Mesenchymal stem cell (in vitro differentiated cells and primary cell): ENCODE measurements at regions not wholly inside any gene's neighbourhood (a gene's known extent, or its start where the extent isn't known, plus 50 kb on each side); places are given as distances from the start of the nearest gene placed in this dataset.
"Not testable (repeated sequence)": the region's sequence is repeated elsewhere in the genome, so short reads cannot be mapped to it uniquely, and the experiment has no call there.

ENCODE experiments used
- DNase-seq: peaks from one replicate; pipeline ENCODE4 v3.0.0-alpha.2; 2013
- H2AFZ ChIP-seq: one replicate; pipeline ENCODE4 v1.6.1; 2013; ENCODE audit warnings: low read depth, mild to moderate bottlenecking, control low read depth, inconsistent platforms, low read length, moderate library complexity
- H2AK5ac ChIP-seq: 2 replicates; pipeline ENCODE4 v1.6.1; 2013; ENCODE audit warnings: low read length, moderate library complexity, mild to moderate bottlenecking, inconsistent platforms; ENCODE audit not compliant: severe bottlenecking
- H2BK120ac ChIP-seq: one replicate; pipeline ENCODE4 v1.6.1; 2013; ENCODE audit warnings: low read depth, mild to moderate bottlenecking, inconsistent platforms, low read length, moderate library complexity
- H2BK12ac ChIP-seq, 2 experiments: one replicate each; pipeline ENCODE4 v1.6.1; 2013; ENCODE audit warnings: inconsistent platforms in 2 of 2, low read length in 2 of 2, mild to moderate bottlenecking in 2 of 2, moderate library complexity in 2 of 2, control low read depth in 1 of 2
- H2BK15ac ChIP-seq: one replicate; pipeline ENCODE4 v1.6.1; 2013; ENCODE audit warnings: mild to moderate bottlenecking, low read depth, inconsistent platforms; ENCODE audit not compliant: poor library complexity, severe bottlenecking
- H2BK5ac ChIP-seq: 2 replicates; pipeline ENCODE4 v1.6.1; 2013; ENCODE audit warnings: low read depth, mild to moderate bottlenecking, low read length, control low read depth, inconsistent platforms; ENCODE audit not compliant: poor library complexity, severe bottlenecking
- H3K14ac ChIP-seq, 2 experiments: one replicate each; pipeline ENCODE4 v1.6.1; 2013; ENCODE audit warnings: inconsistent platforms in 2 of 2, low read length in 2 of 2, control low read depth in 1 of 2, mild to moderate bottlenecking in 1 of 2, moderate library complexity in 1 of 2
- H3K18ac ChIP-seq, 2 experiments: one replicate each; pipeline ENCODE4 v1.6.1; 2013; ENCODE audit warnings: inconsistent platforms in 2 of 2, low read length in 2 of 2, control low read depth in 1 of 2, low read depth in 1 of 2, mild to moderate bottlenecking in 1 of 2
- H3K23ac ChIP-seq, 2 experiments: one replicate each; pipeline ENCODE4 v1.6.1; 2013; ENCODE audit warnings: inconsistent platforms in 2 of 2, low read length in 2 of 2, mild to moderate bottlenecking in 2 of 2, moderate library complexity in 2 of 2, control low read depth in 1 of 2
- H3K27ac ChIP-seq: 2 replicates; pipeline ENCODE4 v1.5.1; 2013; ENCODE audit warnings: mild to moderate bottlenecking, moderate library complexity, low read length, control low read depth, inconsistent platforms; ENCODE audit not compliant: poor library complexity, severe bottlenecking
- H3K27me3 ChIP-seq, 2 experiments: 2 replicates each; pipeline versions ENCODE4 v1.6.1 to v1.7.0; 2013; ENCODE audit warnings: low read length in 2 of 2, mild to moderate bottlenecking in 2 of 2, moderate library complexity in 2 of 2, control low read depth in 1 of 2, inconsistent platforms in 1 of 2; ENCODE audit not compliant: control insufficient read depth in 1 of 2, insufficient read depth in 1 of 2
- H3K36me3 ChIP-seq, 2 experiments: 2 replicates each; pipeline versions ENCODE4 v1.6.1 to v1.7.0; 2013; ENCODE audit warnings: low read length in 2 of 2, control low read depth in 1 of 2, inconsistent platforms in 1 of 2, low read depth in 1 of 2, mild to moderate bottlenecking in 1 of 2; ENCODE audit not compliant: insufficient read depth in 2 of 2, control insufficient read depth in 1 of 2
- H3K4ac ChIP-seq, 2 experiments: one replicate each; pipeline ENCODE4 v1.6.1; 2013; ENCODE audit warnings: inconsistent platforms in 2 of 2, low read length in 2 of 2, mild to moderate bottlenecking in 2 of 2, moderate library complexity in 2 of 2, control low read depth in 1 of 2, low read depth in 1 of 2
- H3K4me1 ChIP-seq: 2 replicates; pipeline ENCODE4 v1.6.1; 2013; ENCODE audit warnings: low read depth, low read length, control low read depth; ENCODE audit not compliant: control insufficient read depth, insufficient read depth
- H3K4me2 ChIP-seq: 2 replicates; pipeline ENCODE4 v1.6.1; 2013; ENCODE audit warnings: low read length, mild to moderate bottlenecking, inconsistent platforms; ENCODE audit not compliant: poor library complexity, severe bottlenecking
- H3K4me3 ChIP-seq, 2 experiments: 2 replicates each; pipeline versions ENCODE4 v1.5.1 to v1.7.0; 2013; ENCODE audit warnings: low read length in 2 of 2, mild to moderate bottlenecking in 2 of 2, control low read depth in 1 of 2, low read depth in 1 of 2; ENCODE audit not compliant: insufficient read depth in 1 of 2
- H3K79me1 ChIP-seq: replicated peaks from 2 replicates; pipeline ENCODE4 v1.6.1; 2013; ENCODE audit warnings: mild to moderate bottlenecking, control low read depth, low read length, inconsistent platforms; ENCODE audit not compliant: poor library complexity, severe bottlenecking
- H3K9ac ChIP-seq: 2 replicates; pipeline ENCODE4 v1.7.0; 2013; ENCODE audit warnings: mild to moderate bottlenecking, low read length, moderate library complexity
- H3K9me3 ChIP-seq: 2 replicates; pipeline ENCODE4 v1.7.0; 2013; ENCODE audit warnings: mild to moderate bottlenecking, low read length; ENCODE audit not compliant: control insufficient read depth
- H4K8ac ChIP-seq: one replicate; pipeline ENCODE4 v1.6.1; 2013; ENCODE audit warnings: inconsistent platforms, mild to moderate bottlenecking, low read length, moderate library complexity
- H4K91ac ChIP-seq: one replicate; pipeline ENCODE4 v1.6.1; 2013; ENCODE audit warnings: mild to moderate bottlenecking, low read length, inconsistent platforms
- WGBS: methylation state at CpG from one replicate; pipeline ENCODE4 v1.1.7; 2013; ENCODE audit warnings: mixed read lengths; 5-methylcytosine and 5-hydroxymethylcytosine counted together

DNA sequence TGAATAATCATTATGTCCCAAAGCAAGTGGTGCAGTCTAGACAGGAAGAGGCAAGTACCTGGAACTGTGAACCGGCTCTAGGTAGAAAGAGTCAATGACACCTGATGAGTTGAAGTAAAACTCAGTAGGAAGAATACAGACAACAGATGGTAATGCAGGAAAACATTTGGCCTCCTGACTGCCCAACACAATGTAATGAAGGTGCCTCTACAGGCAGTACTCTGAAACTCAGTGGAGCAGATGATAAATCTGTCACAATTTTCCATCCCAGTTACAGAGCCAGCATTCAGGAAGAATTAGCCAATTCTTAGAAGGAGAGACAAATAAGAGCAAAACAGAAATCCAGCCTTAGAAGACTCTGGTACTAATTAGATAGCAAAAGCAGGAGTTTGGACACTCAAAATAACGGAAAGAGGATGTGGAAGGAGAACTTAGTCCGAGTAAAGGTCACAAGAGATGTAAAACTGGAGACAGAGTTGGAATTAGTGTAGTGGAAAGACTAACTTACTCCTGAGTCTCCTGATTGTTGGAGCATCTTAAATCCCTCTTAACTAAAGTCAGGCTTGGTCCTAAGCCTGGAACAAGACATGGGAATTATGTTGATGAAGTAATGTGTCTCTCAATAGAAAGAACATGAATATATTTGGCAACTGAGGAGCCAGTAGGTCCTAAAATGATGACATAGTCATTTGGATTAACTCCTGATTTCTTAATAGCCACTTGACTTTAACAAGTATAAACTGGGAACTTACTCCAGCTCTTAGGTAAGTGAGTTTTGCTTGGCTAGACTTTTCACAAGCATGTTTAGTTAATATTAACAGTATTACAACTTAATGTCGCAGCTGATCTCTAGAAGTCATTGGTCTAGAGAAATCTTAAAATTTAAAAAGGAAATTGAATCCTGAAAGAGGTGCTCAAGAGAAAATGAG, 457.3 kb upstream of the MIR17HG start:
- Histone ChIP-seq H4K8ac (no peak overlapping the region), H3K27ac (peak overlapping the region; percentile 66), H3K79me1 (no peaks in the 10 kb centered on the region), H2BK15ac (no peak overlapping the region), H3K27me3 (no peaks in the 10 kb centered on the region), H3K18ac (no peak overlapping the region), H2AFZ (peak overlapping the region; percentile 14), H3K14ac (no peak overlapping the region), H3K23ac (no peak overlapping the region), H3K36me3 (no peaks in the 10 kb centered on the region), H3K4me2 (no peak overlapping the region), H3K9me3 (no peaks in the 10 kb centered on the region), H4K91ac (no peak overlapping the region), H3K9ac (no peak overlapping the region), H3K4me1 (peaks cover 4% of the 10 kb centered on the region), H3K4me3 (no peak overlapping the region), H2AK5ac (peak overlapping the region; percentile 92), H2BK12ac (no peak overlapping the region), H2BK5ac (no peak overlapping the region), H3K4ac (no peak overlapping the region), H2BK120ac (no peak overlapping the region)
- no peak for DNase-seq
- WGBS = 60% methylated on average over 3 of the region's 4 CpGs

DNA sequence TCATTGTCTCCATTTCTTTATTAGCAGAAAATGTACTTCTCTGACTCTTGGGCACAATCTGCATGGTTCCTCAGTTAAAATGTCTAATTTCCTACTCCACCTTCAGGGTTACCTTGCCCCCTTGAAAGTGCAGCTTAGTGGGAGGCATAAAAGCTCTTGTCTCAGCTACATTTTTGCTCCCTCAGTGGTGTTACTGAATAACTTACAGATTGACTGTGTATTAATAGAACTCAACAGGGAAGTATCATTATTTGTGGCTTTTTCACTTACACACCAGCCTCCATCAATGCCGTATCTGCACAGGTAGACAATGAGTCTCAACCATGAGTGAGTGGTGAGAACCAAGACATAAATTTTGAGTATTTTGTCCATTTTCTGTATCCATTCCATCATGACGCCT, 456.2 kb upstream of the MIR17HG start:
- Histone ChIP-seq H3K4me3 (no peak overlapping the region), H4K91ac (no peak overlapping the region), H3K27ac (peak overlapping the region; percentile 65), H3K36me3 (no peaks in the 10 kb centered on the region), H3K9ac (no peak overlapping the region), H2BK15ac (no peak overlapping the region), H3K27me3 (no peaks in the 10 kb centered on the region), H3K79me1 (no peaks in the 10 kb centered on the region), H2BK5ac (no peak overlapping the region), H3K18ac (no peak overlapping the region), H4K8ac (no peak overlapping the region), H2BK120ac (no peak overlapping the region), H3K9me3 (no peaks in the 10 kb centered on the region), H3K23ac (no peak overlapping the region), H2AFZ (no peak overlapping the region), H3K14ac (no peak overlapping the region), H2BK12ac (no peak overlapping the region), H3K4me1 (peaks cover 4% of the 10 kb centered on the region), H2AK5ac (no peak overlapping the region), H3K4me2 (no peak overlapping the region), H3K4ac (no peak overlapping the region)
- WGBS = 100% methylated on average over 2 of the region's 2 CpGs
- no peak for DNase-seq

DNA sequence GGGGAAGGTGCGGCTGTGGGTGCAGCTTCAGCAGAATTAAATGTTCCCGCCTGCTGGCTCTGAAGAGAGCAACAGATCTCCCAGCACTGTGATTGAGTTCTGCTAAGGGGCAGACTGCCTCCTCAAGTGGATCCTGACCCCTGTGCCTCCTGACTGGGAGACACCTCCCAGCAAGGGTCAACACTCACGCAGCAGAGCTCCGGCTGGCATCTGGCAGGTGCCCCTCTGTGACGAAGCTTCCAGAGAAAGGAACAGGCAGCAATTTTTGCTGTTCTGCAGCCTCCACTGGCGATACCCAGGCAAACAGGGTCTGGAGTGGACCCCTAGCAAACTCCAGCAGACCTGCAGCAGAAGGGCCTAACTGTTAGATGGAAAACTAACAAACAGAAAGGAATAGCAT, 454.3 kb upstream of the MIR17HG start:
- not testable (repeated sequence) for H2BK15ac ChIP-seq, H2BK12ac ChIP-seq, H2AFZ ChIP-seq, H3K27me3 ChIP-seq, H3K18ac ChIP-seq, H3K9ac ChIP-seq, H3K79me1 ChIP-seq, H2BK5ac ChIP-seq, H3K4me1 ChIP-seq, H3K36me3 ChIP-seq, H3K14ac ChIP-seq, H4K8ac ChIP-seq, H2BK120ac ChIP-seq, H3K27ac ChIP-seq, H4K91ac ChIP-seq, H2AK5ac ChIP-seq, H3K4me3 ChIP-seq, H3K4ac ChIP-seq, H3K23ac ChIP-seq, H3K4me2 ChIP-seq, H3K9me3 ChIP-seq, DNase-seq
- 78% methylated on average over 6 of the region's 6 CpGs for WGBS

DNA sequence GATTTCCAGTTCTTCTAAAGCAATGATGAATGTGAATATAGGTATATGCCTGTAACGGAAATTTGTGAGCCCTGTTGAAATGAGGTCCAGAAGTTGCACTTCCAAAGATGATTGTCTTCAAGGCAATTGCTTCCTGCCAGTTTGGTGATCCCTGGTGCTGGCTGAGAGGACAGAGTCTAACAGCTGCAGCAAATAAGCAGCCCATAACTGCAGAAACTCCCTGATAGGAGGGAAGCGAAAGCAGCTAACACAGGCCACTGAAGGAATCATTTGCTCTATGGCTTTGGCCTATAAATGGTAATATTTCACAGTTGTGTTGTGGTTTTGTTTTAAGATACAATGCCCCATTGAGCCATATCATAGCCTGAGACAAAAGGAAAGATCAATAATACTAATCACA, 451.5 kb upstream of the MIR17HG start:
- H2BK12ac ChIP-seq = no peak overlapping the region
- H4K91ac ChIP-seq = no peak overlapping the region
- no peak overlapping the region for H2BK120ac ChIP-seq
- H4K8ac ChIP-seq = no peak overlapping the region
- no peak overlapping the region for H2AFZ ChIP-seq
- no peak overlapping the region for H3K27ac ChIP-seq
- no peak for DNase-seq
- H3K14ac ChIP-seq = no peak overlapping the region
- H2AK5ac ChIP-seq = no peak overlapping the region
- H2BK15ac ChIP-seq = no peak overlapping the region
- 97% methylated on average over 2 of the region's 2 CpGs for WGBS
- peaks cover 4% of the 10 kb centered on the region for H3K4me1 ChIP-seq
- no peak overlapping the region for H3K4me3 ChIP-seq
- no peak overlapping the region for H3K4me2 ChIP-seq
- no peak overlapping the region for H3K18ac ChIP-seq
- H3K27me3 ChIP-seq = no peaks in the 10 kb centered on the region
- no peak overlapping the region for H3K4ac ChIP-seq
- H3K79me1 ChIP-seq = no peaks in the 10 kb centered on the region
- H3K23ac ChIP-seq = no peak overlapping the region
- no peaks in the 10 kb centered on the region for H3K9me3 ChIP-seq
- no peak overlapping the region for H2BK5ac ChIP-seq
- H3K36me3 ChIP-seq = no peaks in the 10 kb centered on the region
- no peak overlapping the region for H3K9ac ChIP-seq
